NCI-H2196 (cell line): ENCODE measurements at regions not wholly inside any gene's neighbourhood (a gene's known extent, or its start where the extent isn't known, plus 50 kb on each side); places are given as distances from the start of the nearest gene placed in this dataset.
"Not testable (repeated sequence)": the region's sequence is repeated elsewhere in the genome, so short reads cannot be mapped to it uniquely, and the experiment has no call there.

Source experiments
- DNase-seq: peaks from one replicate; lab custom pipeline; 2025; ENCODE audit not compliant: unreplicated experiment; lab: John Stamatoyannopoulos, UW

DNA sequence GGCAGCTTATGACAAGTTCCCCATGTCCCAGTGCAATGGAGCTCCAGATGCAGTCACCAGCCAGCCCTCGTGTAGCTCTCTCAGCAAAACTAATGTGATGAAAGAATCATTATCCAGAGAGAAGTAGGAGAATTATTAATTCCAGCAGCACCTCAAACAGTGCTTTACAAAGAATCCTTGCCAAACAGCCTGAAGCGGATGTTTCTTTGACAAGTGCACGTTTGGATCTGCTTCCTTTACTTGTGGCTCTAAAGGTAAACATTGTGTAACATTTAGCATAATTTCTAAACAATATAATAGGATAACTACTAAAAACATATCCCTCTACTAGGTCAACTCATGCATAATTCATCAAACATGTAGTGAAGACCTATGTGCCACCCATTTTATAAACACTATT is 197.0 kb downstream of the FAM181B start:
- DNase-seq, result no peak

- no peak for DNase-seq
These were observed 199.9 kb downstream of the FAM181B start for GRCh38 chr11:82533628-82534327.

- no peak for DNase-seq
These were observed 203.7 kb downstream of the FAM181B start for GRCh38 chr11:82529936-82530335.

DNA sequence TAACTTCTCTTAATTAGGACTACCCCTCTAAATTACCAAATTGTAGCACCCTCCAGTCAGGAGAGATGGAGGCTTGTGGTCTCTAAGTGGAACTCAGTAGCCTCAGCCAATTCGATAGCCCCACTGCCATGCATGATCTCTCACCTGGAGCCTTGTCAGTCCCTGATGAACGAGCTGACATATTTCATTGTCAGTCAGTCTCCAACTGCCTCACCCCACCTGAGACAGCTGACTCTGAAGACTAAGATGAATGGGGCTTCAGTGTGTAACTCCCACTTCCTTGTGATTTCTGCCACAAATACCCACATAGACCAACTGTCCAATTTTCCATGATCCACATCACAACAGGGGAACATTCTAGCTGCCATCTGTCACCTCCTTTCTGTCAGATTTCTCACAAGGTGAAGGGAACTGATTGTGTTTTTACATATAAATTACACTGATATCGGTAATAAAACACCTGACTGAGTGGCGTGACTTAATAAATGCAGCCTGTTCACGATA is 206.5 kb downstream of the FAM181B start:
- DNase-seq, result no peak

- no peak for DNase-seq
These were observed 210.5 kb downstream of the FAM181B start for GRCh38 chr11:82523141-82523540.

- no peak for DNase-seq
These were observed 212.2 kb downstream of the FAM181B start for GRCh38 chr11:82521427-82521826.

GRCh38 chr11:82507288-82507687 is 226.4 kb downstream of the FAM181B start:
- DNase-seq, result no peak

DNA sequence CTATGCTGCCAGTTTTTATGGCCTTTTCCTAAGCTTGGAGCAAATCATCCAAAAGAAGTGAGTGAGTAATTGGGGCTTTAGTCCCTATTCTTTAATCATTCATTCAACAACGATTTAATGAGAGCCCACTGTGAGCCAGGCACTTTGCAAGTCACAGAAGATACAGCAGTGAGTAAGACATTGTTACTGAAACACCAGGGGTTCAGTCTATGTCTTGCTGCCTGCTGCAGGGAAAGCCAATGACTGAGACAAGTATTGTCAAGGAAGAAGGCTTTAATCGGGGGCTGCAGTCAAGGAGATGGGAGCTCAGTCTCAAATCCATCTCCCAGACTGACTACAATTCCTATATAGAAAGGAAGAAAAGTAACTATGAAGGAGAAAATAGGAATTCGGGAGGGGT is 228.3 kb downstream of the FAM181B start:
- no peak for DNase-seq

DNA sequence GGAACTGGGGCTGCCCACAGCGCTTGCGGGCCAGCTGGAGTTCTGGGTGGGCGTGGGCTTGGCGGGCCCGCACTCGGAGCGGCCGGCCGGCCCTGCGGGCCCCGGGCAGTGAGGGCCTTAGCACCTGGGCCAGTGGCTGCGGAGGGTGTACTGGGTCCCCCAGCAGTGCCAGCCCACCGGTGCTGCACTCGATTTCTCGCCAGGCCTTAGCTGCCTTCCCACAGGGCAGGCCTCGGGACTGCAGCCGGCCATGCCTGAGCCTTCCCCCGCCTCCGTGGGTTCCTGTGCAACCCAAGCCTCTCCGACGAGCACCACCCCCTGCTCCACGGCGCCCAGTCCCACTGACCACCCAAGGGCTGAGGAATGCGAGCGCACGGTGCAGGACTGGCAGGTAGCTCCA is 232.5 kb downstream of the FAM181B start:
- DNase-seq, result not testable (repeated sequence)

GRCh38 chr11:82494988-82495432 is 238.7 kb downstream of the FAM181B start:
- no peak for DNase-seq

GRCh38 chr11:82474876-82475275 is 258.8 kb downstream of the FAM181B start:
- DNase-seq, result no peak

DNA sequence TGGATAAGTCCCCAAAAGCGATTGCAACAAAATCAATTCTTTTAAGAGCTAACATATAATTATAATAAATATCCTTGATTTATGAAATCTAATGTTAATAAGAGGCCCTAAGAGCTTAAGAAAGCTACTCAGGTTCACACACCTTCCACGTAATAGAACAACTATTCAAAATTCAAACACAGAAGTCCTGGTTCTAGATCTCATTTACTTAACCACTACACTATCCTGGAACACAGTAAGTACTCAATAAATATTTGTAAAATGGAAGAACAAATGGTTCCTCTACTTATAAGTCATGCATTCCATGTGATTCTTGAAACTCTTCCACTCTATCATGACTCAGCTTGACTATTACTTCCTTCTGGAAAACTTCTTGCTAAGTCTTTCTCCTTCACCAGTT is 268.2 kb downstream of the FAM181B start:
- no peak for DNase-seq

DNA sequence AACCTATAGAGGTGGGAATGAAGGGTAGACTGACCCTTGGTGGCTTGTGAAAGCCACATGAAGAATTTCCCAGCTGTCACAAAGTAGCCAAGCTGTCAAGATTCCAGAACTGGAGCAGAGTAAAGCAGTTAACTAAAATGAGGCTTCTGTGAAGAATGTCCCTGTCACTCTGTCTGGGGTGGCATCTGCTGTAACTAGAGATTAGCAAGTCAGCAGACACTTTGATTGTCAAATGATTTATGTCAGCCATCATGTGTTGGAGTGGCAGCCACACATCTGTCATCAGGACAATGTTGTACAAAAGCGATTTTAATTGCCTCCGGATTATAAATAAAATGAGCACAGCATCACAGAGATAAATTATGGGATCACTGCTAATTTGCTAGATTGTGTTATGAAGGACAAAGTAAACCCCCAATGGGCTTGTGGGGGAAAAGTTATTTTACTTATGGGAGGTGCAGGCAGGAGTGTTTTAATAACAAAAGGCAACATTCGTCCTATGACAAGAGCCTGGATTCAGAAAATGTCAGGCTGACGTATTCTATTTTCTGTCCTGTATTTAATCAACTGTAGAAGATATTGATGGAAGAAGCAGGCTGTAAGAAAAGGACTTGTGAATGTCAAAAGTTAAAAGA is 270.9 kb downstream of the FAM181B start:
- DNase-seq, result no peak

DNA sequence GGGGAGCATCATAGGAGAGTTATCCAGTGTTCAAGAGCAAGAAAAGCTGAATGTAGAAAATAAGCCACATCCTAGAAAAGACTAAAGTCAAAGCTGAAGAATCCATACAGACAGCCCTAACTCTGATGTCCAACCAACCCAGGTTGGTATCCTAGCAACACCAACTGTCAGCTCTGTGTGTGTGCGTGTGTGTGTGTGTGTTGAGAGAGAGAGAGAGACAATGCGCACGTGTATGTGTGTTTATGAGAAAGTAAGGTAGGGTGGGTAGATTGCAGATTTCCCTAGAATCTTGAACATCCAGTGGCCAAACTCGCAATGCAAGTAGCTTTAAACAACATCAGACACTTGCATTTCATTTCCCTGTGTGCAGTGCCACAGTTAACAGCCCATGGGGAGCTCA is 274.9 kb downstream of the FAM181B start:
- no peak for DNase-seq

- no peak for DNase-seq
These were observed 275.5 kb downstream of the FAM181B start for GRCh38 chr11:82458147-82458546.

DNA sequence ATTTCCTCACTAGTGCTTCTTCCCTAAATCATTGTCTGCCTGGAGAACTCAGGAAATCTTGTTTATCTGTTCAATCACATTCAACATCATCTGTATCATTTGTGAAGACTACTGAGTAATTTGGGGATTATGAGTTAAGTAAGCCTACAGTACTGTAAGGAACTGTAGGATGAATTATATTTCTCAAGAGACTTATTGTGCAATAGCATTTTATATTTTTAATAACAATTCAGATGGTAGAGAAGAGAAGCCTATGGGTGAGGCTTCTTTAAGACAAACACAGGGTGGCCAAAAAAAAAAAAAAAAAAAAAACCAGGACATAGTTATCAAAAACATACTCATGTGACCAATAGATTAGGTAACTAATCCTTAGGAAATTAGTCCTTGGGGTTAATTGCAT is 282.7 kb downstream of the FAM181B start:
- no peak for DNase-seq

- no peak for DNase-seq
These were observed 327.1 kb downstream of the FAM181B start for GRCh38 chr11:82406611-82407010.

DNA sequence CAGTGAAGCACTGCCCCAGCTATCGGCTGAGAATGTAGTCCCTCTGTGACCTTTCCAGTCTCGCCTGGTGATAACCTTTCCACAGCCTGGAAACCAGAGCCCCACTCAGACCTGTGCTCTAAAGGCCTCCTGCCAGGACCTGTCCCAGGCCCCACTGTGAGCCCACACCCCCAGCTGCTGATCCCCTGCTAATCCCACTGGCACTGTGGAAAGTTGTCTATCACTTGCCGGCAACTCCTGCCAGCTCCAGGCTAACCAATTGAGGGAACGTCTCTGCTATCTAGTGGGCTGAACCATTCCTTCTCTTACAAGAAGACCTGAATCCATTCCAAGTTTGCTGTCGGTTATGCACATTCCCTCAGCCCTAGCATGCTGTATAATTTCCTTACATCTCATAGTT is 328.2 kb downstream of the FAM181B start:
- no peak for DNase-seq

- no peak for DNase-seq
These were observed 328.7 kb downstream of the FAM181B start for GRCh38 chr11:82404981-82405380.

- DNase-seq, result no peak
These were observed 329.9 kb downstream of the FAM181B start for GRCh38 chr11:82403640-82404305.

DNA sequence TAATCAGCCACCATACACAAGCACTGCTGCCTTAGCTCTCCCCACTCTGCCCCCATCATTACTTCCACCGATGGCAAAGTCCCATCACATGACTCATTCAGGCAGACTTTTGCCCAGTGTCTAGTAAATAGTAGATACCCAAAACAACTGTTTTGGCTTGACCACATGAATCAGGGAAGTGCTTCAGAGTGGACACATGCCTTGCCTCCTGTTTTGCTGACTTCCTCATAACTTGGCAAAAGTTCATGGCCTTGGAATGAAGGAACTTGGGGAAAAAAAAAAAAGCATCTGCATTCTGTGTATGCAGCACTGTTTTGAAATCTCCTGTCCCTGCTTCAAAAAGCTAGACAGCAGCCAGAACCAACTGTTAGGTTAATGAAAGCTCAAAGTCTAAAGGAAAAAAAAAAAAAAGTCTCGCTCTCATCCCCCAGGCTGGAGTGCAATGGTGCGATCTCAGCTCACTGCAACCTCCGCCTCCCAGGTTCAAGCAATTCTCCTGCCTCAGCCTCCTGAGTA is 335.3 kb downstream of the FAM181B start:
- no peak for DNase-seq

GRCh38 chr11:82396639-82397038 is 337.0 kb downstream of the FAM181B start:
- DNase-seq, result not testable (repeated sequence)
